GM18499 (cell line): ENCODE measurements at regions not wholly inside any gene's neighbourhood (a gene's known extent, or its start where the extent isn't known, plus 50 kb on each side); places are given as distances from the start of the nearest gene placed in this dataset.

Experiments
- ATAC-seq: cut with Tn5 transposase; IDR thresholded peaks from one replicate; pipeline ENCODE4 v1.9.1; 2021; ENCODE audit warnings: moderate number of reproducible peaks; ENCODE audit not compliant: insufficient read depth, unreplicated experiment

DNA sequence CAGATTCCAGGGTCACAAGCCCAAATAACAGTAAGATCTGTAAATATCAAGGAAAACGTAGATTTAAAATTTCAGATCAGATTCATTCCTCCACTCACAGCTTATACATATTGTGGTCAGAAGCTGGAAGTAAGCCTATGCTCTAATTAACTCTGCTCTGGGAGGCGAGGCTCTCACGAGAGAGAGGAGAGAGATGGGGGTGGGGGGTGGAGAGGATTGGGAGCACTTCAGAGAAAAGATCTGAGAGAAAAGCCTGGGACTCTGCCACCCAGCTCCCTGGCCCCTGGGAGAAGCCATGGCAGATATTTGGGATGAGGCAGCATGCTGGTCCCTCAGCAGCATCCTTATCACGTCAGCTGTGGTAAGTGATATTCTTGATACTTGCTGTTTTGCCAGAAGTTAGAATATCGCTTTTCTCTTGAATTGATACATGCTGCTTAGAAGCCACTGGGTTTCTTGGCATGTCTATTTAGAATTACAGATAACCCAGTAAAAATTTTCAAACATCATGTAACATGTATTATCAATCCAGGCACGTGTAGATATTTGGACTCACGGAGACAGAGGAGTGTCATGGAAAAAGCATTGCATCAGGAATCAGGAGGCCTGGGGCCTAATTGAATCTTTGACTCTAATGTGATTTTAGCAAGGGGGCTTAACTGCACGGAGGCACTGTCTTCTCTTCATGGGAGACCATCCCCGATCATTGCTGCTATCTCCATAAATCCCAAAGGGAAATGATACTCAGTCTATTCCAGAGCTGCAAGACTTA, 265.4 kb downstream of the HRH4 start:
- ATAC-seq = no peak

- ATAC-seq = no peak
Measured at GRCh38 chr18:24726727-24727492, 266.5 kb downstream of the HRH4 start.

- no peak for ATAC-seq
Measured at GRCh38 chr18:24727685-24728084, 267.2 kb downstream of the HRH4 start.

- no peak for ATAC-seq
Measured at GRCh38 chr18:24731158-24731557, 270.7 kb downstream of the HRH4 start.

DNA sequence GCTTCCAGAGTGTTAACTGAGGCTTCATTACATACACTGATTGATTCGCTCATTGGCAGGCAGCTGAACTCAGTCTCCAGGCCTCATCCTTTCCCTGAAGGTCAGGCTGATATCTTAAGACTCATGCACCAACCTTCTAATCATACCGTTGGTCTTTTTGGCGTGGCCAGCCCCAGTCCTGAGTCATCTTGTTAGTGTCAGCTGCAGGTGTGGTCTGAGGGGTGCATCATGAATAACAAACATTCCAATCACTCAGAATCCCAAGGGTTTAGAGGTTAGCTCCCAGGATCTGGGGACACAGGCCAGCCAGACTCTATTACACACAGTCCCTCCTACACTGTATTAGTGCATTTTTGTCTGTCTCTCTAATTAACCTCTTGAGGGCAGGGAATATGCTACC, 271.5 kb downstream of the HRH4 start:
- no peak for ATAC-seq

- no peak for ATAC-seq
Measured at GRCh38 chr18:24734058-24734457, 273.6 kb downstream of the HRH4 start.

GRCh38 chr18:24735624-24736231, 275.3 kb downstream of the HRH4 start:
- ATAC-seq = no peak

DNA sequence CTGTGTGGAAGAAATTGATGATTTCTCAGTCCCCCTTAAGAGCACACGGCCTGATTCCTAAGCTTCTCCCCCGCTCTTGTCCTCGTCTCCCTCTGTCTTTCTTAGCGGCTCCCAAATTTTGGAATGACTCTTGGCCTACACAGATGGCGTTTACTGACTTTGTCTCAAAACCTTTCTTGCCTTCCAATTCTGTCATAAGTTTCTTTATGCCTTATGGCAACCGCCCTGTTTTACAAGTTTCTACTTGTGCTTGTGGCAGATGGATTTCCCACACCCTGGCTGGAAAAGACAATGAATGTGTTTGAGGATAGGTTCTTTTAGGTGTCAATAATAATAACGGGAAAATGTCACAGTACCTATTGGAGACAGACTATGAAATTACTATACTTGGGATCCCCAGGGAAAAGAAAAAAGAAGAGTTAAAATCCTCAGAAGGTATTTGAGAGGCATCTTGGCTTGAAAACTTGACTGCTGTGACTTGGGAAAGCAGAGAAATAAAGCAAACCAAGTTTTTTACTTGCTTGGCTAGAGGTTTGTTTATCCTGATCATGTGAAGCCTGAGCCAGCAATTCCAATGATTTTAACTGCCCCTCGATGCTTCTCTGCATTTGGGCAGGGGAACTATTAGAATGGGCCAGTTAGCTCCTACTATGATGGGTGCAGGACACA, 276.4 kb downstream of the HRH4 start:
- ATAC-seq = no peak

DNA sequence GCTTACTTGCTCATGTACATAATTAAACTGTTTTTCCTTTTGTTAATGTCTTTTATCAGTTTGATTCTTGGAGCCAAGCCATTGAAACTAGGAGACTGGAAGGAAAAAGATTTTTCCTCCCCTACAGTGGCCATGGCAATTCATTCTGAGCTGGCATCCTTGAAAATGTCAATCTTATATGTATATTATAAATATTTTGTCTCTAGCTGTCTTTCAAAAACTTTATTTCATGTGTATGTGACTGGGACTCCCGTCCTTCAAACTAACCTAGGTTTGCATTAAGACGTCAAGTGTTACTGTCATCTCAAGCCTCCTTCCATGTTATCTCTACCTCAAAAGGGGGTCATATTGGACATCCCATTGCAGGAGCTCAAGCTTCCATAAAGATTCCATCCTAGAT, 280.4 kb downstream of the HRH4 start:
- ATAC-seq = no peak

GRCh38 chr18:24741321-24741720, 280.9 kb downstream of the HRH4 start:
- no peak for ATAC-seq

- ATAC-seq = no peak
Measured at GRCh38 chr18:24741965-24742724, 281.7 kb downstream of the HRH4 start.

GRCh38 chr18:24754583-24755253, 294.3 kb downstream of the HRH4 start:
- no peak for ATAC-seq

DNA sequence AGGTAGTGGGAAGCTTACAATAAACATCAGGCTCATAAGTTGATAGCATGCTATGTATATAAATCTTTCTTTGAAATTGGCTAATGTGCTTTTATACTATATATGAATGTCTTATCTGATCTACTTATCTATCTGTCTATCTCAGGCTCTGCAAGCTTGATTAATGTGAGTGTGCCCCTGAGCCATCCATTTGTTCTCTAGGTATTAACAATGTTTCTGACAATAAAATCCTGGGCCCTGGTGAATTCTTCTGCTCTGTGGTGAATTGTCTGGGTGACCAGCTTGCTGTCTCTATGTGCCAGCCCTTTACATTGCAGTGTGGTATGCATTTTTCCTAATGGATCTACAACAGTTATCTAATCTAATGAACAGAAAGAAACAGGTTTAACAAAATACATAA, 295.9 kb downstream of the HRH4 start:
- ATAC-seq = no peak

- ATAC-seq = no peak
Measured at GRCh38 chr18:24757134-24757533, 296.7 kb downstream of the HRH4 start.

DNA sequence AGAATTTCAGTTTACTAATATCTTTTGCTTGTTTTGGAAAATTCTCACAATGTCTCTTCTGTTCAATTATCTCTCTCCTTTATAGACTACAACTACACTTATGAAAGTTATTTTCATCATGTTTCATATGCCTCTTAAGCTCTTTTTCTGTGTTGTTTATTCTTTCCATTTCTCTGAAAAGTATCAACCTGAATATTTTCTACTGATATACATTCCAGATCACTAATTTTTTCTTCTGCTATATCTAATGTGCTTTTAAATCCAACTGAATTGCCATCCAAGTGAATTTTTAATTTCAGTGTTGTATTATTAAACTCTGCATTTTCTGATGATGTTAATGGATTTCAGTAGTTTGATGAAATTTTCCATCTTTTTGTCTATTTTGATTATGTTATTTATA, 301.3 kb downstream of the HRH4 start:
- ATAC-seq = no peak

GRCh38 chr18:24762511-24762910, 302.1 kb downstream of the HRH4 start:
- ATAC-seq = no peak

- ATAC-seq = no peak
Measured at GRCh38 chr18:24763765-24764513, 303.5 kb downstream of the HRH4 start.

GRCh38 chr18:24764766-24765165, 304.3 kb downstream of the HRH4 start:
- no peak for ATAC-seq

DNA sequence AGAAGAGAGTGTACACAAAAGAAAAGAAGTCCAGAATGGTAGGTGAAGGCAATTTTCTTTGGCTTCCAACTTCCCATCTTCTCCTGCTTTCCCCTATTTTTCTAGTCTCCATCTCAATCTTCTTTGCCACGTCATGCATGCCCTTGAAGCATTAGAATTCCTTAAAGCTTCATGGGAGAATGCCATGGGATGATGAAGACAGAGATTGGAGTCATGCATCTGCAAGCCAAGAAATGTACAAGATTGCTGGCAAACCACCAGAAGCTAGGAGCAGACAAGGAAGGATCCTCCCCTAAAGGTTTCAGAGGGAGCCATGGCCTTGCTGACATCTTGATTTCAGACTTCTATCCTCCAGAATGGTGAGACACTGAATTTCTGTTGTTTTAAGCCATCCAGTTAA, 305.9 kb downstream of the HRH4 start:
- no peak for ATAC-seq
